Uterus (tissue), 3 donors: ENCODE measurements at regions not wholly inside any gene's neighbourhood (a gene's known extent, or its start where the extent isn't known, plus 50 kb on each side); places are given as distances from the start of the nearest gene placed in this dataset.
"Not testable (repeated sequence)": the region's sequence is repeated elsewhere in the genome, so short reads cannot be mapped to it uniquely, and the experiment has no call there.

ENCODE experiments used
- DNase-seq, 2 donors: peaks; one replicate each; pipeline ENCODE4 v3.0.0-alpha.2; 2019 to 2020
- H3K27ac ChIP-seq, 2 donors: fragments of 200-600 bp; sonication (generic); 1 replicate in 1 of 2; 2 replicates in 1 of 2; pipeline ENCODE4 v1.5.1; 2016 to 2018
- H3K27me3 ChIP-seq, 2 donors: fragments of 200-600 bp; sonication (generic); one replicate each; pipeline ENCODE4 v1.5.1; 2018 to 2019; ENCODE audit warnings: control low read depth in 1 of 2
- H3K36me3 ChIP-seq, 2 donors: fragments of 200-600 bp; sonication (generic); one replicate each; pipeline ENCODE4 v1.5.1; 2019; ENCODE audit warnings: control low read depth in 1 of 2
- H3K4me1 ChIP-seq, 2 donors: fragments of 200-600 bp; sonication (generic); one replicate each; pipeline ENCODE4 v1.5.1; 2018 to 2019; ENCODE audit warnings: control low read depth in 1 of 2
- H3K4me3 ChIP-seq, 2 donors: fragments of 200-600 bp; sonication (generic); 1 replicate in 1 of 2; 2 replicates in 1 of 2; pipeline ENCODE4 v1.5.1; 2018 to 2019; ENCODE audit warnings: mild to moderate bottlenecking in 1 of 2
- H3K9me3 ChIP-seq, 2 donors: fragments of 200-600 bp; sonication (generic); one replicate each; pipeline ENCODE4 v1.5.1; 2019; ENCODE audit warnings: control low read depth in 1 of 2
- CTCF ChIP-seq, 4 experiments: fragments of 200-600 bp in 2 of 4; fragments of 450-650 bp in 2 of 4; sonication (generic) in 2 of 4; IDR thresholded peaks; one replicate each; pipeline ENCODE4 v1.5.1; 2016 to 2019; ENCODE audit warnings: antibody characterized with exemption in 4 of 4, mild to moderate bottlenecking in 2 of 4, moderate library complexity in 1 of 4
- POLR2A ChIP-seq, 2 donors: fragments of 450-650 bp; IDR thresholded peaks; one replicate each; pipeline ENCODE4 v1.6.1; 2016; ENCODE audit warnings: antibody characterized with exemption in 2 of 2, mild to moderate bottlenecking in 1 of 2, moderate library complexity in 1 of 2
- intact Hi-C: fragments of 100-400 bp; cut with DNase I; formaldehyde crosslinking; loops from one replicate; pipeline ENCODE4 v1.15.1; 2023; ENCODE audit warnings: low total_unique reads
- donor health status: DM: yes; HTN: yes; CAD: no.

- H3K4me3 ChIP-seq: no peak overlapping the region
- H3K27me3 ChIP-seq: no peaks in the 10 kb centered on the region
- no peaks in the 10 kb centered on the region for H3K36me3 ChIP-seq
- no peaks in the 10 kb centered on the region for H3K4me1 ChIP-seq
- no peak for TF ChIP-seq POLR2A (IDR thresholded peaks at IDR 0.05)
- no peak for TF ChIP-seq CTCF (IDR thresholded peaks at IDR 0.05)
- DNase-seq: no peak
- intact Hi-C loops: no loop called here
- peaks cover 0 to 4% of the 10 kb centered on the region in 2 donors for H3K9me3 ChIP-seq
- H3K27ac ChIP-seq: no peak overlapping the region
Measured at GRCh38 chr14:101301011-101301410, 260.3 kb upstream of the DIO3 start.

DNA sequence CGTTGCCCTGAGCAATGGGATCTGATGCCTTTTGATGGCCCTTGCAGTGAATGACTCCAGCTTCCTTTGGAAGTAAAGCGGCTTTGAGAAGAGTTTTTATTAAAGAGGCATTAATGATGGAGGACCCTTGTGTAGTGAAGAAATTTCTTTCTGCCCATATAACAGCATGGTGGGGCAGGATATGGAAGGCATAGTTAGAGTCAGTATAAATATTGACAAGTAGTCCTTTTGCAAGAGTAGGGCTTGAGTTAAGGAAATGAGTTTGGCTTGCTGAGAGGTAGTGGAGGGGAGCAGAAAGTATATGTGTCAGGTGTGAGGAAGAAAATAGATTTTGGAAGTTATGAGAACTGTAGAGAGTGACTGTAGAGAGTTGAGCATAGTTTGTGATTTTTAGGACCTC lies 254.1 kb upstream of the DIO3 start:
- H3K9me3 ChIP-seq, H3K4me3 ChIP-seq, intact Hi-C loops, H3K4me1 ChIP-seq, H3K27me3 ChIP-seq, DNase-seq, H3K27ac ChIP-seq, H3K36me3 ChIP-seq: not testable (repeated sequence)

GRCh38 chr14:101311186-101311585 lies 250.1 kb upstream of the DIO3 start:
- H3K4me1 ChIP-seq, DNase-seq, H3K27ac ChIP-seq, H3K36me3 ChIP-seq, H3K27me3 ChIP-seq, H3K4me3 ChIP-seq, H3K9me3 ChIP-seq, intact Hi-C loops: not testable (repeated sequence)

DNA sequence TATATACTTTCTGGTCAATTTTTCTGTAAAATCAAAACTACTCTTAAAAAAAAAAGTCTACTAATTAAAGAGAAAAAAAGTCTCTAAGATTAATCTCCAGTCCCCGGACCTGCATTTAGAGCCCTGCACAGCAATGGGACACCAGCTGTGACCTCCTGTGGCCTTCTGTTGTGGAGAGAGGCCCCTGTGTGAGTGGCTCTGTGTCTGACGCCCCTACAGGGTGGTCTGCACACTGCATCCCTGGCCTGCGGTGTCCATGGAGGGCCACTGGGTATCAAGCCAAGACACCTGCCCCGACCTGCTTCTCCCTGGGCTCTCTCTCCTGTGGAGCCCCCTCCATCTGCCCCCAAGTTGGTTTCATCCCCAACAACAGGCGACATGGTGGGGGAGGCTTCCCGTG lies 248.0 kb upstream of the DIO3 start:
- H3K9me3 ChIP-seq: no peaks in the 10 kb centered on the region
- no peak overlapping the region for H3K4me3 ChIP-seq
- intact Hi-C loops: no loop called here
- H3K36me3 ChIP-seq: no peaks in the 10 kb centered on the region
- TF ChIP-seq POLR2A (IDR thresholded peaks at IDR 0.05): no peak
- no peak for TF ChIP-seq CTCF (IDR thresholded peaks at IDR 0.05)
- DNase-seq: no peak
- H3K4me1 ChIP-seq: no peaks in the 10 kb centered on the region
- no peaks in the 10 kb centered on the region for H3K27me3 ChIP-seq
- no peak overlapping the region for H3K27ac ChIP-seq

GRCh38 chr14:101315802-101316296 lies 245.4 kb upstream of the DIO3 start:
- Histone ChIP-seq H3K9me3 (no peaks in the 10 kb centered on the region), H3K27ac (no peak overlapping the region), H3K36me3 (no peaks in the 10 kb centered on the region), H3K4me1 (no peaks in the 10 kb centered on the region), H3K27me3 (no peaks in the 10 kb centered on the region), H3K4me3 (no peak overlapping the region)
- no peak for DNase-seq
- intact Hi-C loops: no loop called here
- TF ChIP-seq POLR2A (IDR thresholded peaks at IDR 0.05): no peak
- no peak for TF ChIP-seq CTCF (IDR thresholded peaks at IDR 0.05)

GRCh38 chr14:101318271-101318670 lies 243.0 kb upstream of the DIO3 start:
- TF ChIP-seq CTCF (IDR thresholded peaks at IDR 0.05): no peak
- TF ChIP-seq POLR2A (IDR thresholded peaks at IDR 0.05): no peak
- intact Hi-C loops: no loop called here

More at GRCh38 chr14:101318271-101318670, 243.0 kb upstream of the DIO3 start:
- Histone ChIP-seq H3K9me3 (no peaks in the 10 kb centered on the region), H3K27ac (no peak overlapping the region), H3K4me3 (no peak overlapping the region), H3K4me1 (no peaks in the 10 kb centered on the region), H3K27me3 (no peaks in the 10 kb centered on the region), H3K36me3 (no peaks in the 10 kb centered on the region)
- no peak for DNase-seq
